GM21528 (cell line): ENCODE measurements at regions not wholly inside any gene's neighbourhood (a gene's known extent, or its start where the extent isn't known, plus 50 kb on each side); places are given as distances from the start of the nearest gene placed in this dataset.

Experiments used
- ATAC-seq: cut with Tn5 transposase; IDR thresholded peaks from one replicate; pipeline ENCODE4 v1.9.1; 2021; ENCODE audit warnings: mild to moderate bottlenecking, moderate library complexity; ENCODE audit not compliant: unreplicated experiment, low FRiP score

DNA sequence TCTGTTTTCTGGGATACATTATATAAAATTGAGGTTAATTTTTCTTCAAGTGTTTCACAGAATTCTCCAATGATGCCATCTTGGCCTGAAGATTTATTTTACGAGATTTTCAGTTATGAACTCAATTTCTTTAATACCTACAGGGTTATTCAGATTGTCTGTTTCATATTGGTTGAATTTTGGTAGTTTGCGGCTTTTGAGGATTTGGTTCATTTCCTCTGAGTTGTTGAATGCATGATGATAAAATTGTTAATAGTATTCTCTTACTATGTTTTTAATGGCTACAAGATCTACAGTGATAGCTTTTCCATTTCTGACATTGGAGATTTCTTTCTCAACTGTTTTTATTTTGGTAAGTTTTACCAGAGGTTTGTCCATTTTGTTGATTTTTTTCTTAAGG lies 63.9 kb upstream of the PTPRG start:
- ATAC-seq: no peak

DNA sequence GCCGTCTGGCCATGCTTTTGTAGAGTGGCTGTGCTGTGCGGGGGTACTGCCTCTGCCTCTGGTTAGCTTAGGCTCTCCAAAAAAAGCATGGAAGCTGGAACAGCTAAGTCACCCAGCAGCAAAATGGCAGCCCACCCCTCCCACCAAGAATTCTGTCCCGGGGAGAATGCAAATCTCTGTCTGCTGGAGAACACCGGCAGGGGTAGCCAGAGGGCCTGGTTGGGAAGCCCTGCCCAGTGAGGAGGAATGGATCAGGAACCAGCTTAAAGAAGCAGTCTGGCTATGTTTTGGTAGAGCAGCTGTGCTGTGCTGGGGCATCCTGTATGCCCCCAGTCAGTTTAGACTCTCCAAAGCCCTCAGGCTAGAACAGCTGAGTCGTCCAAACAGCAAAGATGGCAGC lies 56.2 kb upstream of the PTPRG start:
- no peak for ATAC-seq

DNA sequence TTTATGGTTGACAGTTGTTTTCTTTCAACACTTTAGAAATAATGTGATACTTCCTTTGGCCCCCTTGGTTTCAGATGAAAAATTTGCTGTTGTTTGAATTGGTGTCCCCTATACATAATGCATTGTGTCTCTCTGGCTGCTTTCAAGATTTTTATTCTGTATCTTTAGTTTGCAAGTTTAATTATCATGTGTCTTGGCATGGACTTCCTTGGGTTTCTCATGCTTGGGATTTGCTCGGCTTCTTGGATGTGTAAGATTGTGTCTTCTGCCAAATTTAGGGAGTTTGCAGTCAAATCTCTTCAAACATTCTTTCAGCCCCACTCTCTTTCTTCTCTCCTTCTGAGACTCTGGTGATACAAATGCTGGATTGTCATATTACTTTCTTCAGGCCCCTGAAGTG lies 53.4 kb upstream of the PTPRG start:
- no peak for ATAC-seq
